ENCODE measurements at regions not wholly inside any gene's neighbourhood (a gene's known extent, or its start where the extent isn't known, plus 50 kb on each side); places are given as distances from the start of the nearest gene placed in this dataset.

DNA sequence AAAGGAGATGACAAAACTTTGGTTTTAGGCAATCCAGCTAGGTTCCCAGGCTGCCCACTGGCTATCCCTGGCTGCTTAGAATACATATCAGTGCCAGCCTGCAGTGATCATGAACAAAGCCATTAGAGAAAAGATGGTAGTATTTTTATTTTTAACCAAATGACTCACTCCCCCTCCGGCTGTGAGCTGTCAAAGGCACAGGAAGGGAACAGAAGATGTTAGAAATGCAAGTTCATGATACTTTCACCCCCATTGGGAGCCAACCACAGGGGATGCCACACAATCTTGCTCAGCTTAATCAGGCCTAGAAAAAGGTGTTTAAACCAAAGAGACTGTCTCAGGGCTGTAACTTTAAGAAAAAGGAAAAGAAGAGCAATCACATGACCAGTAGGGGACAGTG lies 70.3 kb upstream of the ASTN2 start:
- DNase-seq = no peak

DNA sequence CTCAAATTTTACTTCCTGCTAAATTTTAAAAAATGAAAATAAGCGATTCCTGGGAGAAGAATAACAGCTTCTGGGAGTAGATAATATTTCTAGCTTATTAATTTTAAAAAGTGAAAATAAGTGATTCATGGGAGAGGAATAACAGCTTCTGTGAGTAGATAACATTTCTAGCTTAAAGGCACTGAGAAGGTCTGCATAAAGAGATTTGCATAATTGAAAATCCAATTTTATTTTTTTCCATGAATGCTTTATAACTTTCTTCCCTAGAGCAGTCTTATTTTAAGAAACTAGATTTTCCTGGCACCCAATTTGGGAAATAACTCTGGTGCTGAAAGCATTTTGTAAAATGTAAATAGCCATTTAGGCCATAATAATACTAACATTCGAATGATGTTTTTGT lies 65.9 kb upstream of the ASTN2 start:
- no peak for DNase-seq

DNA sequence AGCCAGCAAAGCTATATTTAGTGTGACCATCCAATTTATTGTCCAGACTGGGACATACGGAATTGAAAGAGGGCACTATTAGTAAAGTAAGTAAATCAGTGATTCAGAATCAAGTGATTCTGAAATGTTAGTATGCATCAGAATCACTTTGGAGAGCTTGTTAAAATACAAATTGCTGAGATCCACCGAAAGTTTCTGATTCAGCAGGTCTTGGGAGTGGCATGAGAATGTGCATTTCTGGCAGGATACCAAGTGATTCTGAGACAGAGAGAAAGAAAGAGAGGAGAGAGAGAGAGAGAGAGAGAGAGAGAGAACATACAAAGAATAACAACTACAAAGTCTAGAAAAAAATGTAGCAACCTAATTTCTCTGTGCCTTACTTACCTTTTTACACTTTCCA lies 65.4 kb upstream of the ASTN2 start:
- no peak for DNase-seq

DNA sequence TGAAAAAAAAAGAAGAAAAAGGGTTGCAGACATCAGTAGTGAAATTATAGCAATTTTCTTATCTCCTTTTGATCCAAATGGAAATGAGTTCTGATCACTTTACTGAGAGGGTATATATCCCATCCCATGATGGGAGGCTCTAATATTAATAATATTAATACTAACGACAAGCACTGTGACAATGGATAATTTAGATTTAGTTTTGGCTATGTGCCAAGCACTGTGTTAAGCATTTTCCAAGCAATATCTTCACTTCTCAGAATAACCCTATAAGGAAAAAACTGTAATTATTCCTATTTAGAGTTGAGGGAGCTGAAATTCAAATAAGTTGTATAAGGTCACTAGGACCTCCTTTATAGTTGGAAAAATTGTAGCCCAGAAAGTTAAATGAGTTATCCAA lies 58.4 kb upstream of the ASTN2 start:
- no peak for DNase-seq

DNA sequence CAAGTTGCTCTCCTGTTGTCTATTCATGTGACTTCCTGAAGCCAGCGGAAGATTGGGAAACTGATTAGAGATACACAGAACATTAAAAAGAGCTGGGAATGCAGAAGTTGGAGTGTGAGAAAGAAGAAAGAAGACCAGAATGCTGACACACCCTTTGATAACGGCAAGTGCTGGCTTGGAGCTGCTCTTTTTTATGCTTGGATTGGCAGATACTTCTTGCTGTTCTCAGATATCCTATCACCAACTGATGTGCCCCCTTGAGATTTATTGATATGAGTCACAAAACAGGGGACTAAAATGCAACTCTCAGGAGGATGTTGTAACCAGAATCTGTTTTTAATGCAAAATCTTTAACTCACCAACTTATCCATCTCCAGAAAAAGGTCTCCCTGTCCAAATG lies 56.0 kb upstream of the ASTN2 start:
- DNase-seq = no peak

DNA sequence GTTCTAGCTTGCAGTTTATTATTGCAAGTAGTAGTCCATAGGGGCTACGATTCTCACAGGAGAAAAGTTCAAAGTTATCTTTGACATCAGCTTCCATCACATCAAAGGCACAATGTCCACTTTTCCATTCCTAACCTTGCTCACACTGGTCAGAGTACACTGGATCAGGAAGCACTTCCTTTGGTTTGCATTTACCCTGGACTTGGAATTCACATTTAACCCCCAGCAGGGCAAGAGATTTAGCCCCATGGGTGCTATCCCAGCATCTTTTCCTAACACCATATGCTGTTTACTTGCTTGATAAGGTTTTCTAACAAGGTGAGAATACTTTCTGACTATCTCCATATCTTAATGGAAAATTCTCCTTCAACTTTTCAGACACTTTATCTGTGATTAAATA lies 55.6 kb upstream of the ASTN2 start:
- DNase-seq = no peak

DNA sequence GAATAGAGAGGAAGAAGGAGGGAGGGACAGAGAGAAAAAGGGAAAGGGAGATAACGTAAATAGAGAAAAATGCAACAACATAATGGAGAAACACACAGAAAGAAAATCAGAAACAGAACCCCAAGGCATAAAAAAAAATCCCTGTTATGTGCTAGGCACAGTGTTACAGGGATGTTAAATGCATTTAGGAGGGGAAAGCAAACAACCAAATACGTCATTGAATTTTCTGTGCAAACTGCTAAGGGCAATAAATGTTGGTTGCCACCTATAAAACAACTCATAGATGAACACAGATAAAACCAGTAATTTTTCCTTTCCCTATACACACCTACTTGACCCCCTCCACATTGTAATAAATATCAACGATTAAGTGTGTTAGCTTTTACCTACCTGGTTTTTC lies 51.3 kb upstream of the ASTN2 start:
- DNase-seq = no peak

DNA sequence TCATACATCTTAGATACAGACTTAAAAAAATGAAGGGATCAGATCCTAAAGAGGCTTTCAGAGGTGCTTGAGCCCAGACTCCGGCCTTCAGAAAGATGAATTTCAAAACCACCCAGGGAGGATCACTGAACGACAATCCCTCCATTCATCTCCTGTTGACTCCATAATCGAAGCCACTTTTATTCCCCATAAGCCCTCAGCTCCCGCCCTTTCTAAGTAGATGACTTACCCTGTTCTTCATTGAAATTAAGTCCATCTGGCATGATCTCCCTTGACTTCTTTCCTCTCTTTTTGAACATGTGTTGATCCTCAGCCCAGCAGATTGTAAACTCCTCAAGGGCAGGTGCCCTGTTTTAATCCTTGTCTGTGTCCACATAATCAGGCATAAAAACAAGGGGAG lies 50.8 kb upstream of the ASTN2 start:
- no peak for DNase-seq

DNA sequence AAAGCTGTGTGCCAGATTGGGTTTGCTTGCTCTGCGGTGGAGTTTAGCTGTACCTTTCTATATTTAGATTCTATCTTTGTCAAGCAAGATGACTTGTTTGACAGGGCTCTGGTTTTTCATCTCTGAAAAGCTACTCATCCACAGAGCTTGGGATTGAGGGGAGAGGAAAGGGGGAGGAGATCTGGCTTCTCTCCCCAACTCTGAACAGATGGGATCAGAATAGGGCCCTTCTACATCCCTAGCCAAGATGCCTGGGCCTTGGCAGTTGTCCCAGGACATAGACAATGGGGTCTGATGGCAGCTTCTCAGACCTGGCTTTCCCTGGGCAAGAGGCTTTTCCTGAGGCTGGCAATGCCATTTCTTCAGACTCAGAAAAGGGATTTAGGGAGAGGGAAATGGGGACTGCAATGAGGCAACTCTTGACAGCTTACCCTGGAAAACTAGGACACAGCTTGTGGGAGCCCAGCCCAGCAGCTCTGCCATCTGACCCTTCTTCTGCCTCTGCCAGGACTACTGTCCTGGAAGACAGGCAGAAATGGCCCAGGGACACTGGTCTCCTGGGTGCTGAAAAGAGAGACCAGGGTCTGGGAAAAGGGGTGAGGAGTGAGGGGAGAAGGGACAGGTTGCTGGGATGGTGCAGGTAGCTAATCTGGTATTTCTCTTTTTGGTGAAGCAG lies 50.2 kb upstream of the ASTN2 start:
- DNase-seq = no peak

Measured in T-helper 1 cell (primary cell).